GM21717 (cell line): ENCODE measurements at regions not wholly inside any gene's neighbourhood (a gene's known extent, or its start where the extent isn't known, plus 50 kb on each side); places are given as distances from the start of the nearest gene placed in this dataset.
"Not testable (repeated sequence)": the region's sequence is repeated elsewhere in the genome, so short reads cannot be mapped to it uniquely, and the experiment has no call there.

Source experiments
- ATAC-seq: cut with Tn5 transposase; IDR thresholded peaks from one replicate; pipeline ENCODE4 v1.9.1; 2021; ENCODE audit warnings: mild to moderate bottlenecking, moderate library complexity; ENCODE audit not compliant: unreplicated experiment

DNA sequence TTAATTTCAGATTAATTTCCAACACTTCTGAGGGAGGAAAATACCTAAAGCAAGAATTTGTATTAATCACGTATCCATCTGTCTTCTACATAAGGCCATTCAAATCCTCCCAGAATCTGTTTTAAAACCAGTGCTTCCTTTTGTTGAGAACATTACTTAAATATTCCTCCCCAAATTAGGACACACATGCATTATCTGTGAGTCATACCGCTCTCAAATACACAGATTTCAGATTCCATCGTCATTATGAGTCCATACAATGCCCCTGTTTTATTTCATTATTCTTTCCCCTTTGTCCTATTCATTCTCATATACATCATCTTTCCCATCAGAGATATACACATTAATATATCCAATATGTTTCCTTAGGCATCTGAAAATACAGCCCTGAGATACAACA is 57.3 kb upstream of the PRSS12 start:
- no peak for ATAC-seq

DNA sequence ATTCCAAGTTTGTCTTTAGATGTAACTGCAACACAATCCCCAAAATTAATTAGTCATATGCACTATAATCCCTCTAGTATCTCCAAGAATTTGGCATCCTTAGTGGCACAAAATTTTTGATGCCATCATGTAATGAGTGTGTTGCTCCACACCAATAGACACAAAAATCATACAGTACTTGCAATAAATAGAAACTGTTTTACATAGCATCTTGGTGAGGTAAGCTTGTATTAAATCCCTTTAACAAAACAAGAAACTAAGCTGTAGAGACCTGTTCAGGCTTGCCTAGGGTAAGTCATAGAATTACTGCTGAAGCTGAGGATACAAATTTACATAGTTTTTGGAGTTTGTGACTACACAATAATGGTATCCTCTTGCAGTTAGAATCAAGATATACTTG is 64.5 kb upstream of the PRSS12 start:
- peak; percentile 89 for ATAC-seq

DNA sequence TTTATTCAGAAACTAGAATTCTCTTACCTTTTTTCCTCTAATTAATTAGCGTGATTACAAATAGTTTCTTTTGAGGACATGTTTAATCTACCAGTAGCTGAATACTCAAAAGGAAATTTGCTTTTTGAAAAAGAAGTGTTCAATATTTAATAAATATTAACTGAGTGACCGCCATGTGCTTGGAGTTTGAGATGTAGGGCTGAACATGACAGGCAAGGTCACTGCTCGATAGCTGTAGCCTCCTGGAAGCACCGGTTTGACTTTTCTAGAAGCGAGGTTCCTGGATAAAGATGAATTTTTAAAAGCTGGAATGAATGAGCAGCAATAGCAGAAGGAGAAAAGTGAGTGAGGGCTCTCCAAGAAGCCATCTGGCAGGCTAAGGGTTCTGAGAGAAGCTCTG is 65.0 kb upstream of the PRSS12 start:
- not testable (repeated sequence) for ATAC-seq

DNA sequence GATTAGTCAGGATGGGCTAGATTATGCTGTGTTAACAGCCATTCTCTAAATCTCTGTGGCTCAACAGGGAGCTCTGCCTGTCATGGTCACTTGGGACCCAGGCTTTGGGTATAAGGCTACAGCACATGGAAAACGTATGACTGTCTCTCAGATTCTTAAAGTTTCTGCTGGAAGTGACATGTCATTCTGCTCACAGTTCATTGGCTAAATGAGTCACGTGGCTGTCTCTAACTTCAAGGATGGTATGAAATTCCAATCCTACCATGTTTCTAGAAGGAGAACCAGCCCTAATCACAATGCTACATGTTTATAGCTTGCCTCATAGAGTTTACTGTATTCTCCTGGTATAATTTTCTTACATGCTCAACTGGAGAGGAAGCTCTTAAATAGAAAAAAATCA is 65.6 kb upstream of the PRSS12 start:
- ATAC-seq, result not testable (repeated sequence)

DNA sequence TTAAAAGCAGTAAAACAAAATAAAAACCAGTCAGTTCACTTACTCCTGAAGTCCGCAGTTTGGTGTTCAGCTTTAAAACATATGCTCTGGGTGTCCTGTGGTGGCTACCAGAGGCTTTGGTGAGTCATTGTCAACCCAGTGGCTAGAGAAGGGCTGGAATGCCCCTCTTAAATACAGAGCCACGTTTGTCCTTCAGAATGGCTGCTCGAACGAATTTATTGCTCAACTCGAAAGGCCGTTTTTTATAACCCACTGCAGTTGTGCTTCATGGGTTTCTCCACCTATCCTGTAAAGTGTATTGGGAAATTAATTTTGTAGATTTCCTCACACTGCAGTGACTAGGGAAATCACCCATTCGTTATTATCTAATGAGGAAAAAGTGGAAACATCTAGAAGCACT is 66.8 kb upstream of the PRSS12 start:
- not testable (repeated sequence) for ATAC-seq

DNA sequence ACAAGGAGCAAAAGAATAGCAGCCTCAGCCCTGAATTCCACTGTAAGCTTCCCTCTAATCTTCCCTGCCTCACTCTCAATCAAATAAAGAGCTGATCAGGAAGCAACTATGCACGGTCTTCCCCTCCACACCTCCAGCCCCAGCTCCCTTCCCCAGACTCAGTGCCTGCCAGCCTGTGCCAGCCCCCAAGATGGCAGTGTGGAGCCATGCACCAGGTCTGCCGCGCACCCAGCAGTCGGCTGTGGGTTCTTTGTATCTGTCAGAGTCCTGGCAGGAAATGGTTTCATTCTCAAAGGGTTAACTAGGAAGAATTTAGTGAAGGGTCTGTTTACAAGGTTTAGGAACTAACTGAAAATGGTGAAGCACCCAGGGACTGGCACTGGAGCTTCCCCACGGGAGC is 71.3 kb upstream of the PRSS12 start:
- not testable (repeated sequence) for ATAC-seq

DNA sequence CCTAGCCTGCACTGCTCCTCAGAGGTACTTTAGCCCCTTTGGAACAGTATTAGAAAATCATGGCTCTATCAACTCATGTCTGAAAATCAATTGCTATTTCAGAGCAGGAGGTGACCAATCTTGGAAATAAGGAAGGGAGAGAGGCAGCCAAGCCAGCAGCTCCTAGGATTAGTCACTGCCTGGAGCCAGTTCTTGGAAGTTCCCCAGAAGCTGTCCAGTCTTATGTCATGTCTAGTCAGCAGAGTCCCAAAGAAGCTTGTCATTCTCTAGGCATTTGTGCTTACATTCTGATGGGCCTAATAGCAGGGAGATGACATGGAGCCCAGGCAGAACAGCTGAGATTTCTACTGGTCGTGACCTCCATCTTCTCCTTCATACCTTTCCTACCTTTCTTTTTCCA is 76.1 kb upstream of the PRSS12 start:
- not testable (repeated sequence) for ATAC-seq

DNA sequence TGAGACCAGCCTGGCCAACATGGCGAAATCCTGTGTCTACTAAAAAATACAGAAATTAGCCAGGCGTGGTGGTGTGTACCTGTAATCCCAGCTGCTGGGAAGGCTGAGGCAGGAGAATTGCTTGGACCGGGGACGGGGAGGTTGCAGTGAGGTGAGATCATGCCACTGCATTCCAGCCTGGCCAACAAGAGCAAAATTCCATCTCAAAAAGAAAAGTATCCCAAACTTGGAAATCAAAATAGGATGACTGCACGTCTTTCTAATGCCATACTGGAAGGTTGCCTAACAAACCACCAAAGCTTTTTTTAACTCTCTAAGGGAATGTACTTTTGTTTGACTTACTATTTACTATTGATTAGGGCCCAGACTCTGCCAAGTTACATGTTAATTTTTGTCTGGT is 79.6 kb upstream of the PRSS12 start:
- ATAC-seq, result not testable (repeated sequence)

DNA sequence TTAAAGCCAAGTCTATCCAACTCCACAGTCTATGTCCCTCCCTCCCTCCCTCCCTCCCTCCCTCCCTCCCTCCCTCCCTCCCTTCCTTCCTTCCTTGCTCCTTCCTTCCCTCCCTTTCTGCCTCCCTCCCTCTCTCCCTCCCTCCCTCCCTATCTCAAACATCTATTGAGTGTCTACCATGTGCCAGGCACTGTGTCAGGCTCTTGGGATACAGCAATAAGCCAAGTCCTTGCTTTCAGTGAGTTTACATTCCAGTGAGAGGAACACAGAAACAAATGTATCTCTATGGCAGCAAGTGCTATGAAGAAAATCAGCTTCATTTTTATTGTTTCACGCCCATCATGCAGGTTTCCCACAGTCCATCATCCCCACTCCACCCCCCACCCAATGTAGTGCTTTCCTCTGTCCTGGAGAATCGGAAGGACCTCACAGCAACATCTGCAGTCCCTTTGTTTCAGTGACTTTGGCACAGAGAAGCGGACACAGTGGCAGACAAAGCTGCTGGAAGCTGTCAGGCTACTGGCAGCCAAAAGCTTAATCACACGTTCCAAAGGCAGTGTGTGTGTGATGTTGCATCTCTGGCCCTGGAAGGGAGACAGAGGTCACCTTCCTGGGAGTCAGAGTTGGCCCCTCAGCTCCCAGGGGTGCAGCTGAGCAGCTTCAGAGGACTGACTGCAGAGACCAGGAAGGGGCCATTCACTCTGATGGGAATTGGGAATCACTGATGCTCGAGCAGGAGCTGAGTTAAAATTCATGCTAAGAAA is 81.0 kb upstream of the PRSS12 start:
- ATAC-seq, result not testable (repeated sequence)

DNA sequence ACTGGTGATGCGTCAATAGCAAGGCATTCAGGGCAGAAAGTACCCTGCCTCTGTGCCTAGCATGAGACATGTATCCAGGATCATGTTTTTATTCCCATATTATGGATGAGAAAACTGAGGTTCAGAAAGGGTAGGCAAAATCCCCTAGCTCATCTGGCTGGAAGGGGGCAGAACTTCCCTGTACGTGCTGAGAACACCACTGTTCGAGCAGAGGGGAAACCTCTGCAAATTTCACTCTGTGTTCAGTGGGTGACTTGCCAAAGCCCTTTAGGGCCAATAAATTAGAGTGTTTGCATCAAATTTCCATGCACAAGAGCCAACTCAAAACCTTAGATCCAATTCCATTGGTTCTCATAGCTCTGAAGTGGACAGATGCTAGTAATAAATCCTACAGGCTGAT is 82.6 kb upstream of the PRSS12 start:
- ATAC-seq, result not testable (repeated sequence)

DNA sequence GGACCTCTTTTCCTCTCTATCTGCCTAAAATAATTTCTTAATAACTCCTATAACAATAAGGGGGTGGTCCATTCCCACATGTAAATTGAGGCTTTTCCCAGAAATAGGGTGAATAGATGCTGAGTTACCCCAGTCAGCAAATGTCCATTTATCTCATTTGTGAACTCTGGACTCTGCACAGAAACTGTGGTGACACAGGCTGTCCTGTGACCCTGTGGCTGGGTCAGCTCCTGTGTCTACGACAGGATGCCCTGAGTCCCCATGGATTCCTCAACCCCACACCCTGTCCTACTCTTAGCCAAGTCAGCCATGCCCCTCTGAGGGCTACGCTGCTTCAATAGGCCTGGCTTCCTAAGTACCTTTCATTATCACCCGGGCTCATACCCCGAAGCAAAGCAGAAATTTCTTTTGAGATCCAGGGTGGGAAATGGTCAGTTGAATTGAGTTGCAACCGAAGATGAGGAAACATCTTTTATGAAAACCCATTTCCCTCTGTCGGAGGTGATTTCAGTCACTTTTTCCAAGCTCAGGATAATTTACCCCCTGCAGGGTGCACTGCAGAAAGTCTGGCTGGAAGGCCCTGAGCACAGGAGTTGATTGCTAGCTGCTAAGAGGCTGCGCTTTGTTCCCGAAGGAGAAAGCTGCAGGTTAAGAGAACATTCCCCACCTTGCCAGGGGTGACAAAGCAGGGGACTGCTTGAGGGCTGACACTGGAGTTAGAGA is 89.5 kb upstream of the PRSS12 start:
- ATAC-seq, result not testable (repeated sequence)

DNA sequence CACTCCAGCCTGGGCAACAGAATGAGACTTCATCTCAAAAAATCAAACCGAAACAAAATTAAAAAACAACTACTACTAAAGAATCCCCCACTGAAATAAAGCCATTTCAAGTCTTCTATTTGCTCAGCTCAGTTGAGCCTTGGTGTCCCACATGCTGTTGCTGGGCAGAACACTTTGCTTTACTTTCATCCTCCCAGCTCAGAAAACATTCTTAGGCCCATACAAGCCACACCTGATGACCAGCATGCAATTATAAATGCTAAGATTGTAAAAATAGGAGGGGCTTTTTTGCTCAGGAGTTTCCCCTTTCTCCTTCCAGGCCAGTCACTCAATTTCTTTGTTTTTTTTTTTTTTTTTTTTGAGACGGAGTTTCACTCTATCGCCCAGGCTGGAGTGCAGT is 94.6 kb upstream of the PRSS12 start:
- ATAC-seq, result not testable (repeated sequence)

DNA sequence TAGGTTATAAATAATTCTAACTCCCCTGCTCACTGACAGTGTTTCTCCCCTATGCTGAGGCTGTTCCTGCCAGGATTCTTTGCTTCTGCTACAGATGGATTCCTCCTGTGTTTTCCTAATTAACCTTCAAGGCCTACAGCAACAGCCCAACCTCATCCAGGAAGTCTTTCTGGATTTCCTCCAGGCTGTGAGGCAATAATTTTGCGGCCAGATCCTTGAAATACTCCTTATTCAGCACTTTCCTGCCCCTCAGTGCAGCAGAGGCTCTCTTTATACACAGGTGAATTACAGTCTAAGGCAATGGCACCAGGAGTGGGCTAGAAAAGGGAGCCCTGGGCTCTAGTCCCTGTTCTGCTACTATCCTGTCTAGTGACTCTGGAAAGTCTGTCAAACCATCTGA is 102.1 kb upstream of the PRSS12 start:
- ATAC-seq, result not testable (repeated sequence)

DNA sequence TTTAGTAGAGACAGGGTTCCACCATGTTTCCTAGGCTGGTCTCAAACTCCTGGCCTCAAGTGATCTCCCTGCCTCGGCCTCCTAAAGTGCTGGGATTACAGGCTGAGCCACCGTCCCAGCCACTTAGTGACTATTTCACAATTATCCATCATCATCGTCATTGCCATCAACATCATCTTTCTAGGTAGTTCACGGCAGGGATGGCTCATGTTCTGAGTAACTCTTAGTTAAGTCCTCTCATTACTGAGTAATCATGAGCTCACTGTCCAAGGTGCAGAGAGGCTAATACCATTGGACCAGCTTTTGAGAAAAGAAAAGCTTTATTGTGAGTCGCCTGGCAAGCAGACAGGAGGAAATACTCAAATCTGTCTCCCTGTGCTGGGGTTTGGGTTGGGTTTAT is 108.6 kb upstream of the PRSS12 start:
- ATAC-seq, result not testable (repeated sequence)

DNA sequence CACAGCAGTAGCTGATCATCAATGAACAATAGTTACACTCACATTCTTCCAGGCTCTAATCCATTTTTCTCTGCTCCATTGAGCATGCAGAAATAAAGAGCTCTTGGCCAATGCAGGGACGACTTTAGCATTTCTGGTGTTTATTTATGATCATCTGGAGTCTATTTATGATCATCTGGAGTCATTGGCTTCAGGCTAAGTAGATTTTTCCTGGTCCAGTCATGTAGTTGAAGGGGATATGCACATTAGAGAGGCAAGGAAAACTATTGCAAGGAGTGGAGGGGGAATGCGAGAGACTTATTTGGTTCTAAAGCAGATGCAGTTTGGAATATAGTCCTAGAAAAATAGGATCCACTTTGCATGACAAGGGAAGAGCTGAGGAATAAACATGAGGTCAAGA is 113.0 kb upstream of the PRSS12 start:
- not testable (repeated sequence) for ATAC-seq

DNA sequence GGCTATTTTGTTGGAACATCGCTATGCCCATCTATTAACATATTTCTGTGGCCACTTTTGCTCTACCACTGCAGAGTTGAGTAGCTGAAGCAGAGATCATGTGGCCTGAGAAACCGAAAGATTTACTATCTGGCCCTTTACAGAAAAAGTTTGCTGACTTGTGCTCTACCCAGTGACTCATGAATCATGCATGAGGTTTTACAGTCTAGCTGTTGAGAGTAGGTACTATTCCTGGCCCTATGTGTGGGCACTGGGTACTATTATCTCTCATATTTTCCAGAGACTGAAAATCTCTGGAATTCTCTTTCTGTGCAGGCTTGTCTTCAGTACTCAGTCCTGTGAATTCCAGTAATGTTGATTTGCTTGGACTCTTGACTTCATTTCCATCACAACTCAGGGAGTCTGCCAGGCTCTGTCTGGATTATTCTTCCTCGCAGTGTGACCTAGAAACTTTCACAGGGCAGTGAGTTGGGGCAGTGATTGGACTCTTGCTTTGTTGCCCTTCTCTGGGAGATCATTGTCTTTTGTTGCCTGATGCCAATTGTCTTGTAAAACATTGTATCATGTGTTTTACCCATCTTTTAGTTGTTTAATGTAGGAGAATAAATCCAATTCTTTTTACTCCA is 121.3 kb upstream of the PRSS12 start:
- ATAC-seq, result not testable (repeated sequence)

DNA sequence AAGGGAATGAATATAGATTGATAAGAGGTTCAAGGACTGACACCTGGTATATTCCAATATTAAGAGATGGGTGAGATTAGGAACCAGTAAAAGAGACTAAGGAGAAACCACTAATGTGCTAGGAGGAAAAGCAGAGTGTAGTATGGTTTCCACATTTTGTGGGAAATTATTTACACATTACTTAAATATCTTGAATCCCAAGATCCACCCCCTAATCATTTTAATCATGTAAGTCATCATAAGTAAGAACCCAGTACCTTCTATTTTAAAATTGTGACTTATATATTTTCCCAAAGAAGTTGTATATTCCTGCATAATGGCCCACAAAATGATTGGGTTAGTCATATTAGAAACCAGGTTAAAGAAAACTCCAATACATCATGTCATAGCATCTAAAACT is 122.0 kb upstream of the PRSS12 start:
- not testable (repeated sequence) for ATAC-seq

DNA sequence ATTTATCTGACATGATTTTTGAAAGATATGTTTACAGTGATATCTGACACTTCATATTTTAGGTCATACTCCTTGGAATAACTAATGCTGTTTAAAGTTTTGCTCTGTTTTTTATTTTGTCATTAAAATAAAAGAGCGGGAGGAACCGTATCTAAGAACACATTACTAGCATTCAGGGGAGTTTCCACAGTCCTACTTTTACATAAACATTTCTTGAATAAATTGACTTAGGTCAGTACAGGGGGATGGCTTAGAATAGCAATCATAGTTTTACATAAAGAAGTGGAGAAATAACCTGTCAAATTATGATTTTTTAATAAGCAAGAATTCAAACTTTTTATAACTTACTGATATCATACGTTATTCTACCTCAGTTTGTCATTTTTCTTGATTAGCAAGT is 123.1 kb upstream of the PRSS12 start:
- not testable (repeated sequence) for ATAC-seq

DNA sequence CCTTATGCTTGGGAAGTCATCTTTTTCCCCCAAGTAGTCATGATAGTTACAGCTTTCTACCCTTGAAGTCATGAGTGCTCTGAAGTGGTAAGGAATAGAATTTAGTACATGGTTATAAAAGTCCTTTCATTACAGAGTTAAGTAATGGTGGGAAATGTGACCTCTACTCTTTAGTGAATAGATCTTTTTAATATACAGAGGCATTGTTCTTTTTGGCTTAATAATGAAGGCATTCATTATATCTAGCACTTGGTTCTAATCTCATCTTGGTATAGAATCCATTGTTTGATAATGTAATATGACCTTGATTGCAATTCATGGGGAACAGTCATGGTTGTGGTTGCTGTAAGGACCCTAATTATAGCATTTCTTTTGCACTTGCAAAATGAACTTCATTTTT is 125.0 kb upstream of the PRSS12 start:
- ATAC-seq, result not testable (repeated sequence)

DNA sequence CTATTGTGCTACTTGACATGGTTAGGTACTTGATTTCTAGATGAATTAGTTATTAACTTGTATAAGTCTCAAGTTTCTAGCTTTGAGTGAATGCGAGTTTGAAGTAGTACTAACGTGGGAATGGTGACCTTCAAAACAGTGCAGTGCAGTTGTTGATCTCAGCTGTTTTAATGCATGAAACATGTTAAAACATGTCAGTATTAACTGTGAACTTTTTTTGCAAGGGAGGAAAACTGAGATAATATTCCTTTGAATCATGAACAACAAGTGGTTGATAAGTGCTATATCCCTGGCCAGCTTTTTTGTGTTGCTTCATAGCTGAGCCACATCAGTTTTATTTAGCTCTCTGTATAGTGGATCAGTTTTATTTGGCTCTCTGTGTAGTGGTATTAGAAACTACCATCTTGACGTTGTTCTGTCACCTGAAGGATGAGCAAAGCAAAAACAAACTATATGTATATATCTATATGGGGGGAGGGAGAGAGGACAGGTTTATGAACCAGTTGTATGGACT is 133.1 kb upstream of the PRSS12 start:
- not testable (repeated sequence) for ATAC-seq

DNA sequence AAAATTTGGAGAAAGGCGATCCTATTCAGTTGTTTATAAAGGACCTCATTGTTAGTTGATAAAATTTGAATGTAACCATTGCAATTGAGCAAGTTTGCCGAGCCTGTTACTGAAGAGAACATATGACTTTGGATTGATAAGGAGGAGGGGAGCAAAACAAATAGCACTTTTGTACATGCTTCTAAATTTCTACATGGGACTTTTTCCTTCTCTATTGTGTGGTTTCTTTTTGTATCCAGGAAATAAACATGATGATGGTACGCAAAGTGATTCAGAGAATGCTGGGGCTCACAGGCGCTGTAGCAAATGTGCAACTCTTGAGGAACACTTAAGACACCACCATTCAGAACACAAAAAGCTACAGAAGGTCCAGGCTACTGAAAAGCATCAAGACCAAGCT is 140.2 kb upstream of the PRSS12 start:
- not testable (repeated sequence) for ATAC-seq

DNA sequence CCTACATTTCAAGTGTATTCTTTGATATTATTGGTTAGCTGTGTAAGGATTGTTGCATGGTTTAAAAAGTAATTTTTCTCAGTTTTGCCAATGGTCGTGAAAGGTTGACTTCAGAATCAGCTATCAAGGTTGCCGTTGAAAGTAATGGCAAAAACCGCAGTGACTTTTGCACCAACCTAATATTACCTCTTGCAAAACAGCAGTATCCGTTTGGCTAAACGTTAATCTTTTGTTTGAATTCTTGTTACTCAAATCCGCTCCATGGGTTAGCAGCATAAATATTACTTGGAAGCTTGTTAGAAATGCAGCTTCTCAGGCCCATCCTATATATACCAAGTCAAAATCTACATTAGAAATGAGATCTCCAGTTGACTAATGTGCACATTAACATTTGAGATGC is 141.6 kb upstream of the PRSS12 start:
- not testable (repeated sequence) for ATAC-seq
